Heart left ventricle (tissue), 16 donors: ENCODE measurements at regions not wholly inside any gene's neighbourhood (a gene's known extent, or its start where the extent isn't known, plus 50 kb on each side); places are given as distances from the start of the nearest gene placed in this dataset.
"Not testable (repeated sequence)": the region's sequence is repeated elsewhere in the genome, so short reads cannot be mapped to it uniquely, and the experiment has no call there.

Source experiments
- ATAC-seq, 4 donors: fragments of 200-7000 bp; cut with Tn5 transposase; one replicate each; pipeline ENCODE4 v1.9.1; 2020 to 2022; ENCODE audit warnings: moderate library complexity in 4 of 4, mild to moderate bottlenecking in 3 of 4, moderate number of reproducible peaks in 1 of 4
- DNase-seq, 5 donors: peaks; one replicate each; pipeline ENCODE4 v3.0.0-alpha.2; 2020
- H3K27ac ChIP-seq, 12 donors: fragments of 200-600 bp; sonication (generic) in 4 of 12; one replicate each; pipeline versions ENCODE4 v1.5.0 to v1.8.0; 2016 to 2022; ENCODE audit warnings: mild to moderate bottlenecking in 2 of 12
- H3K27me3 ChIP-seq, 9 donors: fragments of 200-600 bp; sonication (generic) in 2 of 9; one replicate each; pipeline versions ENCODE4 v1.5.1 to v1.8.0; 2016 to 2022; ENCODE audit warnings: mild to moderate bottlenecking in 3 of 9
- H3K36me3 ChIP-seq, 9 donors: fragments of 200-600 bp; sonication (generic) in 2 of 9; one replicate each; pipeline versions ENCODE4 v1.5.0 to v1.8.0; 2018 to 2022; ENCODE audit warnings: mild to moderate bottlenecking in 2 of 9
- H3K4me1 ChIP-seq, 12 donors: fragments of 200-600 bp; sonication (generic) in 4 of 12; one replicate each; pipeline versions ENCODE4 v1.5.0 to v1.8.0; 2016 to 2022; ENCODE audit warnings: mild to moderate bottlenecking in 3 of 12
- H3K4me3 ChIP-seq, 12 donors: fragments of 200-600 bp; sonication (generic) in 4 of 12; one replicate each; pipeline versions ENCODE4 v1.5.0 to v1.8.0; 2017 to 2022; ENCODE audit warnings: mild to moderate bottlenecking in 9 of 12, moderate library complexity in 4 of 12
- H3K9me3 ChIP-seq, 12 donors: fragments of 200-600 bp; sonication (generic) in 4 of 12; one replicate each; pipeline versions ENCODE4 v1.5.0 to v1.8.0; 2016 to 2022; ENCODE audit warnings: mild to moderate bottlenecking in 1 of 12
- POLR2A ChIP-seq, 2 donors: fragments of 450-650 bp; IDR thresholded peaks; one replicate each; pipeline ENCODE4 v1.6.1; 2017; ENCODE audit warnings: antibody characterized with exemption in 2 of 2, mild to moderate bottlenecking in 2 of 2, moderate library complexity in 2 of 2
- WGBS, 4 donors: extraction: QIAGEN DNeasy Blood & Tissue Kit in 2 of 4; methylation state at CpG; one replicate each; pipeline versions ENCODE4 v1.1.5 to v1.1.7; 2013 to 2018; 5-methylcytosine and 5-hydroxymethylcytosine counted together
- intact Hi-C, 10 donors: fragments of 100-400 bp; cut with DNase I; formaldehyde crosslinking; loops; one replicate each; pipeline versions ENCODE4 v1.11.1 to v1.14.2; 2022
- TF ChIP-seq, protein P1 (sequence below), 12 donors: fragments of 200-600 bp; sonication (generic) in 4 of 12; IDR thresholded peaks; one replicate each; pipeline versions ENCODE4 v1.5.0 to v1.8.0; 2018 to 2022; ENCODE audit warnings: antibody characterized with exemption in 12 of 12, mild to moderate bottlenecking in 5 of 12
- donor health status: ischemic (EF 13 %, LVEDD 7.1; RV severe dilation, severe dysfunction).
- donor health status: healthy with polysubstance abuse.
- donor health status: DM: no; HTN: yes; CAD: no.
- donor health status: DM: no; HTN: no; CAD: no.
- donor health status: ischemic (EF 25% LVEDD 6.9; RV normal size, moderate dysfunction).
- donor health status: ischemic (EF 25% LVEDD 5.7; RV mildly dilated, moderate dysfunction).
- donor health status: healthy.
- donor health status: DM: yes; HTN: yes; CAD: no.
- donor health status: ischemic (EF 35%, LVEDD 5.7; RV mildly dilated, moderate dysfunction).
- donor health status: nonischemic (EF 11% LVEDD 7.7; RV severe dilation, severe dysfunction).
- donor health status: DM: yes; HTN: yes; CAD: no.
- donor health status: PGD.
- donor health status: ischemic (EF 29% LVEDD 5.4; RV normal size, mild dysfunction).
- donor health status: nonischemic (EF 23%, LVEDD 6.1; RV moderate dilation, normal function).

DNA sequence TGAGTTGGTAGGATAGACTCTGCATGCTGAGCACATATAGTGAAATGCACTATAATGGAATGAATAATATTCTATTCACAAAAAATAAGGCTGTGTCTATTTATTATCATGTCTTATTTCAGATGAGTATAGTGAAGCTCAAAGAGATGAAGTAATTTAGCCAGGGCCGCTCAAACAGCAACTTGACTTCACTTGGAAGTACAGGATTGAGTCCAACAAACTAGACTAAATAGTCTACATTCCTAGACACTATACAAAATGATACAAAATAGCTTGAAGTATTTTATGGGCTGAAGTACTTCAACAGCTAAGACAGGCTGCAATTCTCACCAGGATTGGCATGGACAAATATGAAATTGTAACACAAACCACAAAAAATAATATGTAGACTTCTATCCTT lies 144.5 kb upstream of the DST start:
- no peaks in the 10 kb centered on the region for H3K36me3 ChIP-seq
- no peak overlapping the region for H3K27ac ChIP-seq
- H3K27me3 ChIP-seq, result no peaks in the 10 kb centered on the region
- no peaks in the 10 kb centered on the region for H3K9me3 ChIP-seq
- no peak for ATAC-seq
- H3K4me3 ChIP-seq, result no peak overlapping the region
- WGBS, 4 donors, result 34 to 88% (median 67%) methylated on average over 1 of the region's 1 CpG
- intact Hi-C loops, result no loop called here
- TF ChIP-seq POLR2A (IDR thresholded peaks at IDR 0.05), result no peak
- TF ChIP-seq, protein P1, sequence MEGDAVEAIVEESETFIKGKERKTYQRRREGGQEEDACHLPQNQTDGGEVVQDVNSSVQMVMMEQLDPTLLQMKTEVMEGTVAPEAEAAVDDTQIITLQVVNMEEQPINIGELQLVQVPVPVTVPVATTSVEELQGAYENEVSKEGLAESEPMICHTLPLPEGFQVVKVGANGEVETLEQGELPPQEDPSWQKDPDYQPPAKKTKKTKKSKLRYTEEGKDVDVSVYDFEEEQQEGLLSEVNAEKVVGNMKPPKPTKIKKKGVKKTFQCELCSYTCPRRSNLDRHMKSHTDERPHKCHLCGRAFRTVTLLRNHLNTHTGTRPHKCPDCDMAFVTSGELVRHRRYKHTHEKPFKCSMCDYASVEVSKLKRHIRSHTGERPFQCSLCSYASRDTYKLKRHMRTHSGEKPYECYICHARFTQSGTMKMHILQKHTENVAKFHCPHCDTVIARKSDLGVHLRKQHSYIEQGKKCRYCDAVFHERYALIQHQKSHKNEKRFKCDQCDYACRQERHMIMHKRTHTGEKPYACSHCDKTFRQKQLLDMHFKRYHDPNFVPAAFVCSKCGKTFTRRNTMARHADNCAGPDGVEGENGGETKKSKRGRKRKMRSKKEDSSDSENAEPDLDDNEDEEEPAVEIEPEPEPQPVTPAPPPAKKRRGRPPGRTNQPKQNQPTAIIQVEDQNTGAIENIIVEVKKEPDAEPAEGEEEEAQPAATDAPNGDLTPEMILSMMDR (IDR thresholded peaks at IDR 0.05), result no peak
- H3K4me1 ChIP-seq, result peaks cover 0 to 40% (median 21%) of the 10 kb centered on the region in 12 donors
- no peak for DNase-seq

DNA sequence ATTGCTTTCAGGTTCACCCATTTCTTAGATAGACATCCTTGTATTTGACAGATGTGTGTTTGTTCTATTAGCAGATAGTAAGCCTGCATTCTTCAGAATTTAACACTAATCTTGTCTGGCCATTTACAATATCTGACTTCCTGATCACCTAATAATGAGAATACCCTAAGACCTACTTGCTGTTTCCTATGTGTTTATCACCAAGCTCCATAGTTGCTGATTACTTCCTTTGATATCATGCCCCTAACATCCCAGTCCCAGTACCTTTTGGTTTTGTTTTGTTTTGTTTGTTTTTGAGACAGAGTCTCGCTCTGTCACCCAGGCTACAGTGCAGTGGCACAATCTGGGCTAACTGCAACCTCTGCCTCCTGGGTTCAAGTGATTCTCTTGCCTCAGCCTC lies 143.6 kb upstream of the DST start:
- ATAC-seq, result peak in 1 of 4 donors; percentile 30

DNA sequence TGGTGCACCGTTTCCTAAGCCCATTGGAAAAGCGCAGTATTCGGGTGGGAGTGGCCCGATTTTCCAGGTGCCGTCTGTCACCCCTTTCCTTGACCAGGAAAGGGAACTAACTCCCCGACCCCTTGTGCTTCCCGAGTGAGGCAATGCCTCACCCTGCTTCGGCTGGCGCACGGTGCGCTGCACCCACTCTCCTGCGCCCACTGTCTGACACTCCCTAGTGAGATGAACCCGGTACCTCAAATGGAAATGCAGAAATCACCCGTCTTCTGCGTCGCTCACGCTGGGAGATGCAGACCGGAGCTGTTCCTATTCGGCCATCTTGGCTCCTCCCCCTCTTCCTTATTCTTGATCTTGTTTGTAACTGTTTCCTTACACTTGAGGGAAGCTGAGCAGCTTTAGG lies 142.8 kb upstream of the DST start:
- intact Hi-C loops, H3K4me3 ChIP-seq, H3K27me3 ChIP-seq, DNase-seq, H3K36me3 ChIP-seq, ATAC-seq, H3K9me3 ChIP-seq, H3K27ac ChIP-seq: not testable (repeated sequence)
- 88 to 94% (median 93%) methylated on average over 19 of the region's 19 CpGs for WGBS, 4 donors
- H3K4me1 ChIP-seq, result peaks cover 0 to 28% (median 18%) of the 10 kb centered on the region in 12 donors

More for the DNA sequence above, 143.6 kb upstream of the DST start:
- Histone ChIP-seq H3K9me3 (no peaks in the 10 kb centered on the region), H3K4me3 (no peak overlapping the region), H3K27ac (no peak overlapping the region), H3K4me1 (peaks cover 0 to 32% (median 20%) of the 10 kb centered on the region in 12 donors), H3K27me3 (no peaks in the 10 kb centered on the region), H3K36me3 (no peaks in the 10 kb centered on the region)
- WGBS, 4 donors, result 68 to 79% (median 74%) methylated on average over 1 of the region's 1 CpG
- intact Hi-C loops, result no loop called here
- DNase-seq, result no peak
- no peak for TF ChIP-seq POLR2A (IDR thresholded peaks at IDR 0.05)
- TF ChIP-seq, protein P1 (IDR thresholded peaks at IDR 0.05), result no peak

DNA sequence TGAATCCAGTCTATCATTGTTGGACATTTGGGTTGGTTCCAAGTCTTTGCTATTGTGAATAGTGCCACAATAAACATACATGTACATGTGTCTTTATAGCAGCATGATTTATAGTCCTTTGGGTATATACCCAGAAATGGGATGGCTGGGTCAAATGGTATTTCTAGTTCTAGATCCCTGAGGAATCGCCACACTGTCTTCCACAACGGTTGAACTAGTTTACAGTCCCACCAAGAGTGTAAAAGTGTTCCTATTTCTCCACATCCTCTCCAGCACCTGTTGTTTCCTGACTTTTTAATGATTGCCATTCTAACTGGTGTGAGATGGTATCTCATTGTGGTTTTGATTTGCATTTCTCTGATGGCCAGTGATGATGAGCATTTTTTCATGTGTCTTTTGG lies 137.4 kb upstream of the DST start:
- H3K27me3 ChIP-seq, H3K4me3 ChIP-seq, H3K36me3 ChIP-seq, DNase-seq, intact Hi-C loops, H3K9me3 ChIP-seq, ATAC-seq, H3K27ac ChIP-seq: not testable (repeated sequence)
- peaks cover 0 to 26% (median 17%) of the 10 kb centered on the region in 12 donors for H3K4me1 ChIP-seq
- WGBS, 4 donors, result 90 to 98% (median 93%) methylated on average over 2 of the region's 2 CpGs

DNA sequence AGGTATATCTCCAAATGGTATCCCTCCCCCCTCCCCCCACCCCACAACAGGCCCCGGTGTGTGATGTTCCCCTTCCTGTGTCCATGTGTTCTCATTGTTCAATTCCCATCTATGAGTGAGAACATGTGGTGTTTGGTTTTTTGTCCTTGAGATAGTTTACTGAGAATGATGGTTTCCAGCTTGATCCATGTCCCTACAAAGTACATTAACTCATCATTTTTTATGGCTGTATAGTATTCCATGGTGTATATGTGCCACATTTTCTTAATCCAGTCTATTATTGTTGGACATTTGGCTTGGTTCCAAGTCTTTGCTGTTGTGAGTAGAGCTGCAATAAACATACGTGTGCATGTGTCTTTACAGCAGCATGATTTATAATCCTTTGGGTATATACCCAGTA lies 135.8 kb upstream of the DST start:
- ATAC-seq, DNase-seq, intact Hi-C loops, H3K9me3 ChIP-seq, H3K27ac ChIP-seq, H3K4me3 ChIP-seq, H3K27me3 ChIP-seq, H3K36me3 ChIP-seq: not testable (repeated sequence)
- WGBS, 4 donors, result 78 to 91% (median 87%) methylated on average over 1 to 2 of the region's 2 CpGs
- peaks cover 0 to 27% (median 19%) of the 10 kb centered on the region in 12 donors for H3K4me1 ChIP-seq

DNA sequence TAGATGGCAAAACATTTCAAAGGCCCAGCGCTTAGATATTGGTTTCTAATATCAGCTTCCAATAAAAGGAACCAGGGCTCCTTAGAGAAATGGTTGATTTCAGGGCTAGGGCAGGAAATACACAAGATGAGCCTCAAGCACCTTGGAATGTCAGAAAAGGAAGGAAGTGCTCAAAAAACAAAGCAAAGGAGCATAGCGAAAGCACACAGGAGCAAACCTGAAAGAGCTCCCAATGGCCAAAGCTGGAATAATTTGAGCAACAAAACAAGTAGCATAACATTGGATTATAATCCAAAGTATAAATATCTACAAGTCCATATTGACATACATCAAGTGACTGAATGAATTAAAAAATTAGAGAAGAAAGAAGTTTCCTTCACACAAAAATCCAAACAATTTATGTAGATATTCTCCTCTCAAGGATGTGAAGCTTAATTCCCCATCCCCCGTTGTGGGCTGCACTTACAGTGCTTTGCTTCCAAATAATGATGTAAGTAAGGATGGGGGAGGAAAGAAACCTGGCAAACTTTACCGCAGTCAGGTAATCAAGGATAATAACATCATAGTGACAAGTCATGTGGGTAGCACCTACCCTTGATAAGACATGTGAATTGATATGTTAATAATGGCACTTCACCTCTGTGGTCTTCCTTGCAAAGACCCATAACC lies 132.9 kb upstream of the DST start:
- H3K27me3 ChIP-seq, result no peaks in the 10 kb centered on the region
- TF ChIP-seq POLR2A (IDR thresholded peaks at IDR 0.05), result no peak
- TF ChIP-seq, protein P1 (IDR thresholded peaks at IDR 0.05), result no peak
- DNase-seq (no peak), ATAC-seq (no peak)
- peaks cover 0 to 53% (median 43%) of the 10 kb centered on the region in 12 donors for H3K4me1 ChIP-seq
- H3K4me3 ChIP-seq, result no peak overlapping the region
- 49 to 55% (median 51%) methylated on average over 4 of the region's 4 CpGs for WGBS, 4 donors
- H3K9me3 ChIP-seq, result peaks cover 0 to 7% (median 0%) of the 10 kb centered on the region in 12 donors
- H3K27ac ChIP-seq, result peak overlapping the region in 5 of 12 donors; percentile 0 to 38 (median 22)
- intact Hi-C loops, result no loop called here
- H3K36me3 ChIP-seq, result no peaks in the 10 kb centered on the region
